ENCODE measurements at regions not wholly inside any gene's neighbourhood (a gene's known extent, or its start where the extent isn't known, plus 50 kb on each side); places are given as distances from the start of the nearest gene placed in this dataset.

GRCh38 chr14:85295318-85295717, 234.6 kb upstream of the FLRT2 start:
- no peak for TF ChIP-seq CTCF (IDR thresholded peaks at IDR 0.05)
- TF ChIP-seq POLR2AphosphoS5 (IDR thresholded peaks at IDR 0.05; ENCODE audit: low read depth, low read length): no peak
